ENCODE measurements at regions not wholly inside any gene's neighbourhood (a gene's known extent, or its start where the extent isn't known, plus 50 kb on each side); places are given as distances from the start of the nearest gene placed in this dataset.

DNA sequence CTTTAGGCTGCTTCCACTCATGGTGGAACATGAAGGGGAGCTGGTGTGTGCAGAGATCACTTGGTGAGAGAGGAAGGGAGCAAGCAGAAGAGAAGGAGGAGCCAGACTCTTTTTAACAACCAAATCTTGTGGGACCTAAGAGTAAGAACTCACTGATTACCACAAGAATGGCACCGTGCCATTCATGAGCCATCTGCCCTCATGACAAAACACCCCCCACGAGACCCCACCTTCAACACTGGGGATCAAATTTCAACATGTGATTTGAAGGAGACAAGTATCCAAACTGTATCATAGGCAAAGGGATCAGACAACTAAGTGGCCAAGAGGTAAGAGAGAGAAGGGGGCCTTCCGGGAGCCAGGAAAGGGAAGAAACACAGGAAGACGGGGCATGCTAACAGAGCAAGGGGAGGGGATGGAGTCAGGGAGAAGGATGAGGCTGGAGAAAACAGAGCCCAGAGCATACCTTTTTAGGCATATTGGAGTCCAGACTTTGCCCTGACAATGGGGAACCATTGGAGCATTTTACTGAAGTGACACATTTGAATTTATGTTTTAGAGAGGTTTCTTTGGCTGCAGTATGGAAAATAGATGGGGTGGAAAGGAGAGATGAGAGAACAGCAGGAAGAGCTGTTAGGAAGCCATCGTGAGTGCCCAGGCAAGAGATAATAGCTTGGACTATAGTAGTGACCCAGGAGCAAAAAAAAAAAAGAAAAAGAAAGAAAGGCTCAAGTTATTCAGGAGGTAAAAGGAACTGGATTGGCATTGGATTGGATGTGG, 204.4 kb upstream of the NUDT4 start:
- no peak for DNase-seq (ENCODE audit: extremely low read depth in 1 of 2, low read depth in 1 of 2)

DNA sequence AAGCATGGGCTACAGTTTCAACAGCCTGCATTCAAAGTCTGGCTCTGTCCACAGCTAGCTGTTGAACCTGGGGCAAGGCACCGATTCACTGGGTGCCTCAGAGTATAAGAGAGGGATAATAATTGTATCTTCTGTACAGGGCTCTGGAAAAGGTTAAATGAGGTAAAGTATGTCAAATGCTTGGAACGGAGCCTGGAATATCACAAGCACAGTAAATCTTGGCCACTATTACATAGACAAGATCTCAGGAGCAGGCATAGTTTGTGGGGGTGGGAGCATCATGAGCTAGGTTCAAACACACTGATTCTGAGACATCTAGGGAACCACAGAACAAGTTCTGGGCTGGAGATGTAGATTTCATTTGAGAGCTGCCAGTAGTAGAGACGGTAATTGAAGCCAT, 203.7 kb upstream of the NUDT4 start:
- no peak for DNase-seq (ENCODE audit: extremely low read depth in 1 of 2, low read depth in 1 of 2)

DNA sequence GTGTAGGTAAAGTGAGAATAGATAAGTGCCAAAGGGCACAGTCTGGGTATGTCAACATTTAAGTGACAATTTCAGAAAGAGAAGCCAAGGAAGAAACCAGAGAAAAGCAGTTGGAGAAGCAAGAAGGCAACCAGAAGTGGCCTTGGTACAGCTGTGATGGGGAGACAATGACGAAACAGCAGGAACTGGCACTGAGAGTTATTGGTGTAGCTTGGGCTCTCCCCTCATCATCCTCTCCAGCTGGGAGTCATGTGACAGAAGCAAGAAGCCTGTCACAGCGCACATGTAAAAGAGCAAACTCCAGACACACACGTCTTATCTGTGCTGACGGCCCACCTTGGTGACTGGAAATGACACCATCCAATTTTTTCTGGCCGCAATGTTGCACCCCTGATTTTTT, 203.3 kb upstream of the NUDT4 start:
- no peak for DNase-seq (ENCODE audit: extremely low read depth in 1 of 2, low read depth in 1 of 2)

DNA sequence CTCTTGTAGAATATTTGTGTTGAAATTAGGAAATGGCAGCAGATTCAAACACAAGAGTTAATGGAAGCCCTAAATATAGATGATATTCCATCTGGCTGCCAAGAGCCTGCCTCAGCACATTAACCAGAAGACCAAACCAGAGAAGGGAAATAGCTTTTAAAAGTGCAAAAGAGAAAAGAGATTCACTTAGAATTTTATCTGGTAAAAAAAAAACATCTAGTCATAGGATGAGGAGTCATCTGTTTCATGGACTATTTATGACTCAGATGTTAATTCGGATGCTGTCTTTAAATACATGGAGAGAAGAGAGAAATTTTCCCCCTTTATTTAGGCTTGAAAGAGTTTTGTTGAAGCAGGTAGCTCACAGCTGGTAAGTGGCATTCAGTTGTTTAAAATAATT, 201.6 kb upstream of the NUDT4 start:
- no peak for DNase-seq (ENCODE audit: extremely low read depth in 1 of 2, low read depth in 1 of 2)

DNA sequence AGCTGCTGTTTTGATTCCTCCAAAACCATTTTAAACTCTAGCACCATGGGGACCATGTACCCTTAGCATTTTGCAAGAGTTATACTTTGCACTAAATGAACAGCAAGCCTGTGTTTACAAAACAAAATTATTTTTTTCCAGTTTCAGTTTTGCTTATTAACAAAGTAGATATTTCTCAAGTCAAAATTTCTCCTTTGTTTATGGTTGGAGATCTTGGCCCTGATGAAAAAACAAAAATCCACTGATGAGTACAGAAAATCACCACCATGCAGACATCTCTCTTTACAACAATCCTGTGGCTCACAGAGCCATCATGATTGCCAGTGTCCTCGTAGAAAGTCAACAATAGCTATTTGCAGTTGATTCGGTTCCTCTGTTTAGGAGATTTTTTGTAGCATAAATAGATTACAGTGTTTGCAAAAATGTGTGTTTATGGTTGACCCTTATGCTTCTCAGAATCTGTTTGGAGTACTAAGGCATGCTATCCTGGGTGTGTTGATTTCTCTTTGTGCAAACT, 201.1 kb upstream of the NUDT4 start:
- DNase-seq (ENCODE audit: extremely low read depth in 1 of 2, low read depth in 1 of 2) = no peak

DNA sequence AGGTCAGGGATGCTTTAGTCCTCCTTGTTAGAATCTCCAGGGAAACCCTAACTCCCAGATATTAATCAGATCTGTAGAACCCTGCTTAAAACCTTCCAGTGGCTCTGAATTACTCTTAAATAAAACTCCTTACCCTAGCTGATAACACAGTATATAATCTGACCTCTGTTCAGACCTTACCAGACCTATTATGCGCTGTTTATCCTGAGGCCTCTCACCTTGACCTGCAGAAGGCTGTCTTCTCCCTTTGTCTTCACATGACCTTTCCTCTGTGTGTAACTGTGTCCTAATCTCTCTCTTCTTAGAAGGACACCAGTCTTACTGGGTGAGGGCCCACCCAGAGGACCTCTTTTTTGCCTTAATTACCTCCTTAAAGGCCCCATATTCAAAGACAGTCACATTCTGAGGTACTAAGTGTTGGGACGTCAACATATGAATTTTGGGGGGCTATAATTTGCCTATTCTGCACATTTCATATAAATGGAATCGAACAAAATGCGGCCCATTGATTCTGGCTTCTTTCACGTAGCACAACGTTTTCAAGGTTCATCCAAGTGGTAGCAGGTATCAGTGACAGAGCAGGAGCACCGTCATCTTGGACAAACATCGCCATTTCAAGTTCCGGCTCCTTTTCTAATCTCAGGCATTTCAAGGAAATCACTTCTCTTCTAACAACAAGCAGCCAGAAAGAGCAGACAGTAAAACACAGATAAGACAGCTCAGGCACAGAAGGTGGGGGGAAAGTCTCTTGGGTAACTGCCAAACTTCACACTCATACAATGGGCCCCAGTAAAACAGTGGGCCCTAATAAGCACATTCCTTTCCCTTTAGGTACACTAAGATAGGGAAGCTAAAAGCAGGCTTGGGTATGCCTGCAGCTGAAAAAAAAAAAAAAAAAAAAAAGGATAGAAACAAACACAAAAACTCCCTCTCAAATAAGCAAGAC, 200.2 kb upstream of the NUDT4 start:
- DNase-seq (ENCODE audit: extremely low read depth in 1 of 2, low read depth in 1 of 2) = no peak

DNA sequence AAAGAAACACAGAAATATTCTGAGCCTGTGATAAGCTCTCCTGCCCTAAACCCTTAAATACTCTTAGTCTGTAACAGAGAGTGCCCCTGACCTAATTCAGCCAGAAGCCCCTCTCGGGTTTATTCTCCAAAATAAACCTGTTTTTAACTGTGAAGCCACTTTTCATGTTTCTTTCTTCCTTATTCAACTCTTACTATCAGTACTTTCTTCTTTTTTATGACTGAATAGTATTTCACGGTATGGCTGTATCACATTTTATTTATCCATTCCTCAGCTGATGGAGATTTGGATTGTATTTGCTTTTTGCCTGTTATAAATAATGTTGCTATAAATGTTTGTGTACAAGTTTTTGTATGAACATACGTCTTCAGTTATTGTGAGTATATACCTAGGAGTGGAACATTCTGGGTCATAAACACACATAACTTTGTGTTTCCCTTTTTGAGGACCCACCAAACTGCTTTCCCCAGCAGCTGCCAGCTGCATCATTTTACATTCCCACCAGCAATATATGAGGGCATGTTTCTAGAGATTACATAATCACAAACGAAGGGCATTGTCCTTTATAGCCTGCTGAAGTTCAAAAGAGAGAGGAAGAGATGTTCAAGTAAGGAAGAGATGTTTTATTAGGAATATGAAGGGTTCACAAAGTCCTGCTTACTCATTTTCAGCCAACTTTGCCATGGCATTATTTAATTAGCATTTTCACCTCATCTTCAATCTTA, 199.4 kb upstream of the NUDT4 start:
- no peak for DNase-seq (ENCODE audit: extremely low read depth in 1 of 2, low read depth in 1 of 2)

DNA sequence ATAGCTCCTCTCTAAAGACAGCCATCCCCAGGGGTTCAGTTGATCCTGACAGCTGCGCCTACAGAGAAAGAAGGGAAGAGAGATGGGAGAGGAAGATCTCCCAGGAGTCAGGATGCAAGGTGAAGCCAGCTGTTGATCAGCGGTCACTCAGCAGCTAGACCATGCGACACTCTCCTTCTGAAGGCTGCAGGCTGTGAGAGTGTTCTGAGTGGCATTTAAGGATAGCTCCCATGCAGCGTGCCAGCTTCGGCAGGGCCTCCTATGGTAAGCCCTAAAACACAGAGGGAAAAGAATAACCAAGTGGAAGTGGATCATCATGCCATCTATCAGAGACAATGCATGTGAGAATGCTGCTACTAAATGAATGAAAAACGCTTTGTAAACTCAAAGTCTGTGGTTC, 197.9 kb upstream of the NUDT4 start:
- no peak for DNase-seq (ENCODE audit: extremely low read depth in 1 of 2, low read depth in 1 of 2)

DNA sequence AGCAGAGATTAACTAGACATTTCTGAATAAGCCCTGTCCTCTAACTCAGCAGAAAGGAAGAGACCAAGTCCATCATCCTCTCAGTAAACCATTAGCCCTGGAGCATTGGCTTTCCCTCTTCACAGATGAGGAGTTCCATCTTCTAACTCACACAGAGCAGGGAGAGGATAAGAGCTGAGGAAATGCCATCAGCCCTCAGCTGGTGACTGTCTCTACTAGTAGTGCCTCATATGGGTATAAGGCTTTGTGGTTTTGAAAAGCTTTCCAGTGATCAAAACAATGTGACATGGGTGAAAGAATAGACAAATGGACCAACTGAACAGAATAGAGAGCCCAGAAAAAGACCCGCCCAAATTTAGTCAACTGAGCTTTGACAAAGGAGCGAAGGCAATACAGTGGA, 197.2 kb upstream of the NUDT4 start:
- no peak for DNase-seq (ENCODE audit: extremely low read depth in 1 of 2, low read depth in 1 of 2)

DNA sequence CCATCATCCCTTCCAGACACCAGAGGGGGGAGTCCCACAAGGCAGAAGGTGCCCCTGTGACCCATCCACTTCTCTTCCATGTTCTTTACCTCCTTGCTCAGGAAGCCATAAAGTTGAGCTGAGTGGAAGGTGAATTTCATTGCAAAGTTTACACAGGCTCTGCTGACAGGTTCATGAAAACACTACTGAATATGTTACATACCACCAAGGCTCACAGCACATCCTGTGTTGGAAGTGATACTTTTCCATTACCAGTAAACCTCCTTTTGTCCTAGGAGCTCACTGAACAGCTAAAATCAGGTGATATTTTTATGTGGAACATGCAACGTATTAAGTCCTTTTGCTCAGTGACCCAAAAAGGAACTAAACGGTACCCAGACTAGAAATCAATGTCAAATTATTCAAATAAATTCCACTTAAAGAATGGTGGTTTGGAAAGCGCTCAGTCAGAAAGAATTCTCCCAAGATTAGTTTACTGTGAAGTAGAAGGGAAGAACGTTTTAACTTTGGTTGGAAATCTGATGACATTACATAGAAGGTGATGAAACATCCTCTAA, 196.2 kb upstream of the NUDT4 start:
- DNase-seq (ENCODE audit: extremely low read depth in 1 of 2, low read depth in 1 of 2) = no peak

DNA sequence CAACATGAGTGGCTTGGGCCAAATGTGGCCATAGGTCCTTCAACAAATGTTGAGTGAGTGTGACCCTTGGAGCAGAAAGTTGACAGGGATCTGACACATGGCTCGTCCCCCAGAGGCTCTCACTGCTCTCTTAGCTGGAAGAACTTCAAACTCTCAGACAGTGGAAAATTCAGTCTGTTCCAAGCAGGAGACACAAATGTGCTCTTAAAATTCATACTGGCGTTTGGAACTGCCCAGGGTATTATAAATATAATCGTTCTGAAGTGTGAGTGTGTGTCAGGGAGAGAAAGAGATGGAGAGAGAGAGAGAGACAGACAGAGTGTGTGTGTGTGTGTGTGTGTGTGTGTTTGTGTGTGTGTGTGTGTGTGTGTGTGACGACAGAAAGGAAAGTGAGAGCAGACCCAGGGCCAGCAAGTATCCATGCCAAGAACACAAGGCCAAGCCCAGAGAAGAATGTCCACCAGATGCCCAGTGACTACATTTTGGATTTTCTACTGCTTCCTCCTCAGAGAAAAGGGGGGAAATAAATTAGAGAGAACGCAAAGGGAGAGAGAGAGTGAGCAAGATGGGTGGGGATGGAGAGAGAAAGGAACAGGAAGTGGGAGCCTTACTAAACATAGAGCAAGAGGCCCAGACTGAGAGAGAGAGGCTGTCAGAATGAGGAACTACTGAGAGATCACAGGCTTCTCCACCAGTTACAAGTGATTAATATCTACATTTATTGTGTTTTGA, 193.6 kb upstream of the NUDT4 start:
- DNase-seq (ENCODE audit: extremely low read depth in 1 of 2, low read depth in 1 of 2) = no peak

DNA sequence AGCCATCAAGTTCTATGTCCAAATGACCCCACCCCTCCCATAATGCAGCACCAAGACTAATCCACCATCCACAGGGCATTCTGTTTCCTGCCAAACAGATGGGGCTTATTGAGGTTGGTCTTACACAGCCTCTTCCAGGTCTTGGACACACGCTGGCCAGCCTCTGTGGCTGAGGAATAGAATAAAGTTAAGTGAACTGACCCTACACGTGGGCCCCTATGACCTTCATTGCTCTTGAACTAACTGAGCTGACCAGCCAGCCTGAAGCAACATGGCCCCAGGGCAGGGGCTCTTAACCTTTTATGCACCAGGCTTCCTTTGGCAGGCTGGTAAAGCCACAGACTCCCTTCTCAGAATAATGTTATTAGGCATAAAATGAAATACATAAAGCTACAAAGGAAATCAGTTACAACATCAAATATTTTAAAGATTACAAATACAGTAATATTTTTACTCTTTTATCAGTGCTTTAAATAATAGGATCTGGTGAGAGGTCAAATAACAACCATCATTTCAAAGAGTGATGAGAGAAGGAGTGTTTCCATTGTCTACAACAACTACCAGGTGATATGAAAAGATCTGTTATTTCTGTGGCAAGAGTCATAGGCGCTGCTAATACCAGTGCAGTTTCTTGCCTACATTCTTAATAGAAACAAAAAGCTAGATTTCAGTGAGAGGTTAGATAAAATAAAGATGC, 192.9 kb upstream of the NUDT4 start:
- no peak for DNase-seq (ENCODE audit: extremely low read depth in 1 of 2, low read depth in 1 of 2)

DNA sequence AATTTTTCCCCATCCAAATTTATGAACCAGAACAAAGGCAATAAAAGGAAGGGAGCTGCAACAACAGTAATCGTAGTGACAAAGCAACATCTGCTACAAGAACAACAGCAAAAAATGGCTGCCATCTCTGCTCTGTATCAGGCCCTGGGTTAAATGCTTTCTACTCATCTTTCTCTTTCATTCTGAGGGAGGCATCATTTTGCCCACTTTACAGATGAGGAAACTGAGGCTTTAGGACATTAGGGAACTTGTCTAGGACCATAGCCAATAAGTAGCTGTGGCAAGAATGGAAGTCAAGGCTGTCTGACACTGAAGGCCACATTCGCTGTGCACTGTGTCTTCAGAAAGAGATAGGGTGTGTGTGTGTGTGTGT, 192.4 kb upstream of the NUDT4 start:
- no peak for DNase-seq (ENCODE audit: extremely low read depth in 1 of 2, low read depth in 1 of 2)

DNA sequence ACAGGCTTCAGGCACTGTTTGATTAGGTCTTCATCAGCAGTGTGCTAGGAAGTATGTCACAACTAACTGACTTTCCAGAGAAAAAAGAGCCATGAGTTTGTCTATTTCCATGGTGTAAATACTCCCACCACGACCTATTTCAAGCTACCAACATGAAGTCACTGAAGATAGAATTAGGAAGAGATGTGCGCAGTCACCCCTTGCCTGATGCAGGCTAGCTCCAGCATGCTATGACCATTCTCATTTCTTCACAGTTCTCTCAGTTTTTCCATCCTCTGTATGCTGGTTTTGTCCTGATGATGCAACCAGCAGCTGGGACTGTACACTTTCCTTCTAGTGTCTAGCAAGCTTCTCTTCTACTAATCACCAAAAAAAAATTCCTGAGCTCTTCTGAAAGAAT, 191.6 kb upstream of the NUDT4 start:
- DNase-seq (ENCODE audit: extremely low read depth in 1 of 2, low read depth in 1 of 2) = no peak

DNA sequence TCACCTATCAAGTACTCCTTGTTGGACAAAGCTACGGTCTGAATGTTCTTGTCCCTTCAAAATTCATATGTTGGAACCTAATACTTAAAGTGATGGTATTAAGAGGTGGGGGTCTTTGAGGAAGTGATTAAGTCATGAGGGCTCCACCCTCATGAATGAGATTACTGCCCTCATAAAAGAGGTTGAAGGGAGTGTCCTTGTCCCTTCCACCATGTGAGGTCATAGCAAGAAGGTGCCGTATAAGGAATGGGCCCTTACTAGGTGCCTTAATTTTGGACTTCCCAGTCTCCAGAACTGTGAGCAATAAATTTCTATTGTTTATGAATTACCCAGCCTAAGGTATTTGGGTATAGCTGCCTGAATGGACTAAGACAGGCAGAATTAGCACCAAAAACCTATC, 191.1 kb upstream of the NUDT4 start:
- DNase-seq (ENCODE audit: extremely low read depth in 1 of 2, low read depth in 1 of 2) = no peak

DNA sequence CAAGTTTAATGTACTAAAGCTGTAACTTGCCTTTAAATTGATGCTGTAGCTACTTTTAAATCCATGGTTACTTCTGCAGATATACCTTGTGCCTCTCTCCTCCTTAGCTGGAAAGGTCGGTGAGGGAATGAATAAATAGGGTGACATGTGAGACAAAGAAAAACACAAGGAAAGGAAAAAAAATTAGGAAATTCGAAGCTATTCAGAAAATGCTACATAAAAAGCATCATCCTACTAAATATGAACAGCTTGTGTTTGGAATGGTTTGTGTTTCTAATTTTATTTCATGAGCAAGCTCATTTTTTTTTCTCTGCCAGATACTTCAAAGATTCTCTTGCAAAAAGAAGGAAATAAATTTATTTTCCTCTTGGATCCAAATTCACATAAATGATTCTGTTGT, 186.3 kb upstream of the NUDT4 start:
- no peak for DNase-seq (ENCODE audit: extremely low read depth in 1 of 2, low read depth in 1 of 2)

DNA sequence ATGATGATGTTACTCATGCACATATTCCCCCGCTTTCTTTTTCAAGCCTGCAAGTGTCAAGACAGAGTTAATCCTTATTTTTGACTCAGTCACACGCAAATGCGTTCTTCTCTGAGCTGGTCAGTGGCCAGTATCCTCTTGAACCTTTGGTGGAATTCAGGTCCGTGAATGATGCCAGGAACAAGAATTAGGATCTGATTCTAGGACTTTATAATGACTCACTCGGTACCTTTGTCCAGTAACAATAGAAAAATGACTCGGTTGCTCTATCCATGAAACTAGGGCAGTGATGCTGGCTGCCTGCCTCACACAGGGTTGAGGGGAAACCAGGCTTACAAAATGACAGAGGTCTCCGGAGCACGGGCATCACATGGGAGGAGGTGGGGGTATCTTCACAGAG, 185.8 kb upstream of the NUDT4 start:
- DNase-seq (ENCODE audit: extremely low read depth in 1 of 2, low read depth in 1 of 2) = no peak

DNA sequence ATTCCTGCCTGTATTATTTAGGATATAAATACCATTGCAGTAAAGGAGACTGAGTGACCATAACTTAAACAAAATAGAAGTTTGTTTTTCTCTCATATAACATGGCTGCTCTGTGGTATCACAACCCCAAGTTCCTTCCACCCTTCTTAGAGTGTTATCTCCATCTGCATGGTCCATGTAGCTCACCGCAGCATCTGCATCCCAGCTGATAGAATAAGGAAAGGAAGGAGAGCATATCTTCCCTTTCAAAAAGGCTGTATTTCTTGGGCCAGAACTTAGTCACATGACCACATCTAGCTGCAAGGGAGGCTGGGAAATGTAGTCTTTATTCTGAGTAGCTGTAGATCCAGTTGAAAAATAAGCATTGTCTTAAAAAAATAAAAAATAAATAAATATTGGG, 184.8 kb upstream of the NUDT4 start:
- DNase-seq (ENCODE audit: extremely low read depth in 1 of 2, low read depth in 1 of 2) = no peak

DNA sequence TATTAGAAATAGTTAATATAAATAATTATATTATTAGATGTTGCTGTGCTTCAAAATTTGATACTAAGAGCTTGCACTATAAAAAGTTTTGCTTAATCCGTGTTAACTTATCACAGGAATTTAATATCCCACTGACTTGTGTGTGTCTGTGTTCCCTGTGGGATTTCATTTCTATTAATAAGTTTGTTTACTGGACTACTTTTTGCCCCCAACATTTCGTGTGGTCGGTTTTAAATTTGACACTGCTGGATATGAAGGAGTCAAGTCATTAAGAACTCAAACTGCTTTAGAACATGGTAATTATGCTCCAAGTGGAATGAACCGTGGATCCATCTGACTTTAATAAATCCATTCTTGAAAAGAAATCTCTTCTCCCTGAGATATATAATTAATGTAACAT, 182.2 kb upstream of the NUDT4 start:
- DNase-seq (ENCODE audit: extremely low read depth in 1 of 2, low read depth in 1 of 2) = no peak

DNA sequence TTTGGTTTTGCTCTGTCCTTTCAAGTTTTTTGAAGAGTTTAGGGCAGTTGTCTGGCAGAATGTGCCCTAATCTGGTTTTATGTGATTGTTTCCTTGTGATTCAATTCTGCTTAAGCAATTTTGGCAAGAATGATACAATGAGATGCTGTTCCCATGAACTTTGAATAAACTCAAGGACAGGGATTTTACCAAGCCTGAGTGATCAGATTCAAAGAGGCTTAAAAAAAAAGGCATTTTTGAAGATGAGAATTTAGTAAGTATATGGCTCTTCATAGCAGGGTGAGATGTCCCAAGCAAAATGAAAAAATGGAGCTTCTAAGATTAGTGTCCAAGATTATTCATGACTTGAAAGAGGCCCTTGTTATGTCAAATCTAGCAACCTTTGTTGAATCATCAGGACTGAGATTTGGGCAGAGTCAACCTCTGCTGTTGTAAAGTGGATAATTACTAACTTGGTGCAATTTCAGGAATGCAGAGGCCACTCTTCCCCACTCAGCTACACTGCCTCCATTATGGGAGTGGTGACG, 180.6 kb upstream of the NUDT4 start:
- DNase-seq (ENCODE audit: extremely low read depth in 1 of 2, low read depth in 1 of 2) = no peak
